ENCODE measurements at regions not wholly inside any gene's neighbourhood (a gene's known extent, or its start where the extent isn't known, plus 50 kb on each side); places are given as distances from the start of the nearest gene placed in this dataset.
"Not testable (repeated sequence)": the region's sequence is repeated elsewhere in the genome, so short reads cannot be mapped to it uniquely, and the experiment has no call there.

DNA sequence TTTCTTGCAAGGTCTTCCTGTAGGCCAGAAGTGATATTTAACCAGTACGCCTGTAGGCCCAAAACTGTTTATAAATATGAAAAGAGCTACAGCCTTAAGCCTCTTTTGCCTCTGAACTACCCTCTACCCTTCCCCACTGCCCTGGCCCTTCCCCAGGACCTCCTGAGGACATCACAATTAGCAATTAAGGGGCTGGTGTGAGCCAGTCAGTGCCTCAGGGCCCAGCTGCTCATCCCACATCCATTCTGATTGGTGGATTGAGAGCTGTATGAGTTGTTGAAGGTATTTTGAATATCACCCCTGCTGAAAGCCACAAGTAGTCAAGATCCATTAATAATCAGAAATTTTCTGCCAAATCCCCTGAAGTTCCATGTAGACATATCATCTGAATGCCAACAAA lies 126.3 kb upstream of the TACR1 start:
- no peak for DNase-seq

DNA sequence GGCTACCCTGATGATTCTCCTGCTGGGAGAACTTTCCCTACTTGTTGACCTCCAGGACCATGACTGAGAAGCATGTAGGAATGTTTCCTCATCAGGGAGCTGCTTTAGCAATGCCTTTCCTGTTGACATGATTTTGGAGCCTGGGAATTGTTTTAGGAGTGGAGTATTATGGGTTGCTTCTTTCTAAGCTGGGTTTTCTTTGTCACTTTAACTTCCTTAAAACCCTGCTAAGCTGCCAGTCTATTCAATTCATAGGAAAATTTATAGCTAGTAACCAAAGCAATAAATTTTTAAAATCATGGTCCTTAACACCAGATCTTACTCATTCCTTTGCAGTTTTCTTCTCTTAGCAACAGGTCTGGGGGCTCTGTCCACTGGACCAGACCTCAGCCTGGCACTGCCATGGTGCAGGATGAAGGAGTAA lies 125.6 kb upstream of the TACR1 start:
- no peak for DNase-seq

DNA sequence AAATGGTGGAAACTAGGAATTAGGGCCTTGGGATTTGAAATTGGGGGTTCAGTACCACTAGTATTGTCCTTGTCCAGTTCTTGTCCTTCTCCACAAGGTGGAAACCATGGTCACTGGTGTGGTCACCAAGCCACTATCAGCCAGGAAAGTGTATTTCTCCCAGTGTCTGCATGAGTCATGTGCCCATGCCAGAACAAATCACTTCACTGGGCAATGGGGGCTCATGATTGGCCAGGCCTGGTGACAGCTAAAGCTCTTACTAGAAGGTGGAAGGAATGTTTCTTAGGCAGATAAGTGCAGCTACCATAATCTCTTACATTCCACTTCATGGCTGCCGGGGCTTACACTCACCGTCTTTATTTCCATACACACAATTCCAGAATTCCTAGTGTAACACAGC lies 124.8 kb upstream of the TACR1 start:
- DNase-seq, result no peak

DNA sequence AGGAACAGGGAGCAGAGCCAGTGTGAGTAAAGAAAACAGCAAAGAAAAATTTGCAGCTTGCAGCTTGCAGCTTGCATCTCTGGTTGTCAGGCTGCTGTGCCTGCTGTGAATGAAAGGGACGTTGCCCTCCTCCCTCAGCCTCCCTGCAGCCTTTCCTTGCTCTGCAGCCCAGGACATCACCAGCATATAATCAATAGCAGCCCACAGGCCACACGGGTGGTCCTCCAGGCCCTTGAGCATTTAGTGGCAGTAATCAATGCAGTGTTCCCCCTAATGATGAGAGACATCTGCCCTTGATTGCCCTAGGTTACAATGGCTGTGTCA lies 122.2 kb upstream of the TACR1 start:
- no peak for DNase-seq

DNA sequence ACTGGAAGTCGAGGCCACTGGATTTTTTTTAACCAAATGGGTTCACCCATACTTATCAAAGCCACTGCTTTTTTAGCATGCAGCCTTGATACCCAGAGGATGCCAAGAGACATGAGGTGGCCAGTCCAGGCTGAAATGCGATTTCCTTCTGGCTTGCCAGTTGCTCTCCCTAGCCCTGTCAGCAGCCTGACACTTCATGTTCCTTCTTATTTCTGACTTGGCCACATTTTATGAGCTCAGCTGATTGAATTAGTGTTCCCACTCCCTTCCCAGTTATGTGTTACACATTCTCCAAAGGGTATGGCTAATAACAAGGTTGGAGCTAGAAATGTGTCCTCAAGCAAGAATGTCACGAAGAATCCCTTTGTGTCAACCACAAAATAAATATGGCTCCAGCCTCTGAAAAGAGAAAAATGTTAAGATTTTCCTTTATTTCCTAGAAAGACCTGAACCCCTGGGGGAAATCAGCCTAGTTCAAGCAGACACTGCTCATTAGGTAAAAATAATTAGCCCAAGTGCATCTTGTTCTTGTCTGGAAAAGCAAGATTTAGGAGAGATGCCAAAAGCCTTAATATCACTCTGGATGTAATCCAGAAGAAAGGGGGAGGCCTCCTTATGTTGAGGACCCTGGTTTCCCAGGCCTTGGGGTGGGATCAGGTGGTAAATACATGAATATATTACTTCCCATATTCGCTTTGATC lies 121.7 kb upstream of the TACR1 start:
- no peak for DNase-seq

DNA sequence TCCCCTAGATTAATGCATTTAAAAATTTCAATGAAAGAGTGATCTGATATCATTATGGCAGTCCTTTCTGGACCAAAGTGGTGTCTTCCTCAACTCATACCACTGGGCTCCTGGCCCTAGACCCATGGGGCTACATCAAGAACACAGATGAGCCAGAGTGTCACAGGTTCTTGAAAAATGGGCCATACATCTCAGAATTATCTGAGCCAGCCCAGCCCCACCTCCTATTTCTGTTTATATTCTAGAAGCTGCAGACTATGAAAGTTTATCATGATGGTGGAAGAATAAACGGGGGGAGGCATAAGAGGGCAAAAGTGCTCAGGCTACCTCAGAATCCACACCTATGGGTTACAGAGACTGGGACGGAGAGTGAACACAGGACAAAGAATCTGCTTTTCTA lies 120.6 kb upstream of the TACR1 start:
- DNase-seq, result no peak

DNA sequence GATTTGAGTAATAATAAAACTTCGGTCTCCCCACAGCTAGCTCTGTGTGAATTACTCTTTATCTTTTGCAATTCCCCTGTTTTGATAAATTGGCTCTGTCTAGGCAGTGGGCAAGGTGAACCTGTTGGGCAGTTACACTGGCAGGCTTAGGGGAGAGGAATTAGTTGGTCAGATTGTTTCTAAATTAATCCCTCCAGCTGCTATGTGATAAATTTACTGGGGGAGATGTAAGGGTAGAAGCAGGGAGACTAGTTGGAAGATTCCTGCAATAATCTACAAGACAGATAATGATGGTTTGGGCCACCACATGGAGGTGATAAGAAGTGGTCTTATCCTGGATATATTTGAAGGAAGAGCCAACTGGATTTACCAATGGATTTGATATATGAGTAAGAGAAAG lies 118.5 kb upstream of the TACR1 start:
- no peak for DNase-seq

DNA sequence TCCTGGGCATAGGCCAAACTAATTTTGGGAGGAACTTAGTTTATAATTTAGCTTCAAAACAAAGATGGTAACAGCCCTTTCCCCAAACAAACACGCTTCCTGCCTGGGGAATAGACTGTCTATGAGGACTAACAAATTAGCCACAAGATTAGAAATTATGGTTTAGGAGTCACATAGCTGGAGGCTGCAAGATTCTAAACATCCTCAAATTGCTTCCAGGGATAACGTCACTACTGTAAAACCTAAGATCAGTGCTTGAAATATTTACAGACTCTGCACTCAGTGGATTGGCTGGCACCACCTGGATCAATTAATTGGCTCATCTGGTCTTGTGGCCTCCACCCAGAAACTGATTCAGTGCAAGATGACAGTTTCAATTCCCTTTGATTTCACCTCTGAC lies 118.0 kb upstream of the TACR1 start:
- no peak for DNase-seq

DNA sequence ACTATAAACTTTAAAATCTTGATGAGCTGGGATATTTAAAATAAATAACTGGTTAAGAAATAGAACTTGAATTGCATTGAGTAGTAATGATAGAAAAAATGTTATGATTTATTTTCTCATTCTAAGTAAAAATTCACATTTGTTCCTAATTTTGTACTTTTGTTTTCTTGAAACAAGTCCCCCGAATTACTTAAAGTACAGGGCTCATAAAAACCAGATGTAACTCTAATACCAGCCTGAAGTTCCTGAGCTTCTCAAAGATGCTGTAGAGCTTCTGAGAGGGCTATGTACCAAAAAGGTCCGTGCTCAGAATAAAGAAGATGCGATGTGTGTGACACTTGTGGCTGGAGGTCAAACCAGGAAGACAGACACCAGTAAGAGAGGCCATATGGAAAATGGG lies 116.1 kb upstream of the TACR1 start:
- DNase-seq, result no peak

DNA sequence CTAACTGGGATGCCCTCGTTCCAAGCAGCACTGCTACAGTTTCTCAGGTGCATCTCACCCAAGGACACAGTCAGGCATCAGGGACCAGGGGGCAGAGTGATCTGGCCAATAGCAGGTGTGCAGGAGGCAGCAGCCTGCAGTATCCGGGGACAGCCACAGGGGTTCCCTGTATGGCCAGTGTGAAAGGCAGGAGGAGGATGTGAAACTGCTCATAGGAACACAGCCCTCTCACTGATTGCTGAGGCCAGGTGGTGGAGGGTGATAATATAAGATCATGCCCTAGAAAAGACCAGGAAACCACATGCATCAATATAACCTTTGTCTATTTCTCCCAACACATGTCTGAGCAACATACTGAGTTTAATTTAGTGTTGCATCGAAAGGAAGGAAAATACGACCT lies 112.7 kb upstream of the TACR1 start:
- no peak for DNase-seq

DNA sequence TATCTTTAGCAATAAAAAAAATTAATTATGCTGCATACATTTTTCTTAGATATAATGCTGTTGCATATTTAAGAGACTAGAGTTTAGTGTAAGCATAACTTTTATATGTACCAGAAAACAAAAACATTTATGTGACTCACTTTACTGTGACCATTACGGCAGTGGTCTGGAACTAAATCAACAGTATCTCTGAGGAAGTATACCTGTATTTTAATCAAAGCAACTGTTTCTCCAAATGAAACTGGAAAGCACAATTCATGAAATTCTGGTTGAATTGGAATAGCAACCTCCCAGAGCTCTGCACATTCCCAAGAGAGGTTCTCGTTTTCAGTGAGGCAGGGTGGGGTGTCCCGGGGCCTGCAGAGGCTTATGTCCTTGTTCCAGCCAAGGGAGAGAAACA lies 112.2 kb upstream of the TACR1 start:
- DNase-seq, result no peak

DNA sequence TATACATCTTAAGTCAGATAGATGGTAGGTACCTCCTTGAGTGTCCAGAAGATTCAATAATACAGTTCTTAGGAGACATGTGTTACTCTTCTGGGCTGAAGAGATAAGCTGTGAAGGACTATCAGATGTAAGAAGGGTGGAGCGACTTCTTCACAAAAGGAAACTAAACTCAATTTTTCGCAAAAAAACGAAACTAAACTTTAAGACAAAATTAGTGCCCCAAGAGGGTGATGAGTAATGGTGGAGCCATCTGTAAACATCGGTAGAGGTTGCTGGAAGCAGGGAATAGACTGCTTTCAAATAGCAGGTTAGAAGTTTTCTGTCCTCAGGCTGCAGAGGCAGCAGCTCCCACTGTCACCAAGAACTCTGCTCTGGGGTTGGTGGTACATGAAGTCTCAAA lies 111.6 kb upstream of the TACR1 start:
- no peak for DNase-seq

DNA sequence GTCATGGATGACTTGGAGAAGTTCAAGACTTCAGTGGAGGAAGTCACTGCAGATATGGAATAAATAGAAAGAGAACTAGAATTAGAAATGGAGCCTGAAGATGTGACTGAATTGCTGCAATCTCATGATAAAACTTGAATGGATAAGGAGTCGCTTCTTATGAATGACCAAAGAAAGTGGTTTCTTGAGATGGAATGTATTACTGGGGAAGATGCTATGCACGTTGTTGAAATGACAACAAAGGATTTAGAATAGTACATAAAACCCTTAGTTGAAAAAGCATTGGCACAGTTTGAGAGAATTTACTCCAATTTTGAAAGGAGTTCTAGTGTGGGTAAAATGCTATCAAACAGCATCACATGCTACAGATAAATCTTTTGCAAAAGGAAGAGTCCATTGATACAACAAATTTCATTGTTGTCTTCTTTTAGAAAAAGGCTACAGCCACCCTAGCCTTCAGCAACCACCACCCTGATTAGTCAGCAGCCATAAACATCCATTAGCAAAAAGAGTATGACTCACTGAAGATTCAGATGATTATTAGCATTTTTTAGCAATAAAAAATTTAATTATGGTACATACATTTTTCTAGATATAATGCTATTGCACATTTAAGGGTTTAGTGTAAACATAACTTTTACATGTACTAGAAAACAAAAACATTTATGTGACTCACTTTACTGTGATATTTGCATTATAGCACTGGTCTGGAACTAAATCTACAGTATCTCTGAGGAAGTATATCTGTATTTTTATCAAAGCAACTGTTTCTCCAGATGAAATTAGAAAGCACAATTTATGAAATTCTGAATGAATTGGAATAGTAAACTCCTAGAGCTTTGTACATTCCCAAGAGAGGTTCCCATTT lies 110.5 kb upstream of the TACR1 start:
- no peak for DNase-seq

DNA sequence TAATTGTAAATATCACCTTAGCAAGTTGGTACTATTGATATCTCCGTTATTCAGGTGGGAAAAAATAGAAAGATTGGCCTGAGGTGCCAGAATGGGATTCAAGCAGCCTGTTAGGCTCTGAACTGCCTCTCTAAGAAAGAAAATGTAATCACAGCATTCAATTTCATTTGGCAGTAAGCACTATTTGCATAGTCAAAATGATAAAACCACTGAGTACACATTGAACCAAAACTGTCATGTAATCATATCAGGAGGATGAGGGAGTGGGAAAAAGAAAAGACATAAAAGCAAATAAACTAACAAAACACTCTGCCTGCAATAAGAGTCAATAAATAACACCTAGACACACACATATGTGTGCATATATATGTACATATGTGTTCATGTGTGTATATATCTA lies 103.9 kb upstream of the TACR1 start:
- no peak for DNase-seq

DNA sequence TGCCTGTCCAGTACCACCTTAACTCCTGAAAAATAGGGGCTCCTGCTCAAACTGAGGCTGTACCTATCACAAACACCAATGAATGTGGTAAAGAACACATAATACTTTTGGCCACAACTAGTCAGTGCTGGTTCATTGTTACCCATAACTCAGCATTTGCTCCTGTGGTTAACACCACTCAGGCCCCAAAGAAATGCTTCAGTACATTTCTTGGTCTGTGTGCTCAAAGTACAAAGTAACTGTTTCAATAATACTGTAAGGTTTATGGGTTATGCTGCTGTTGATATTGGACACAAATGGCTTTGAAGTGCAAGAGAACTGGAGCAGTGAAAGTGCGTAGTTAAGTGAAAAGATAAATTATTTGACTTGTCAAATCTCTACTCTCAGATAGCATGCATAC lies 95.0 kb upstream of the TACR1 start:
- no peak for DNase-seq

DNA sequence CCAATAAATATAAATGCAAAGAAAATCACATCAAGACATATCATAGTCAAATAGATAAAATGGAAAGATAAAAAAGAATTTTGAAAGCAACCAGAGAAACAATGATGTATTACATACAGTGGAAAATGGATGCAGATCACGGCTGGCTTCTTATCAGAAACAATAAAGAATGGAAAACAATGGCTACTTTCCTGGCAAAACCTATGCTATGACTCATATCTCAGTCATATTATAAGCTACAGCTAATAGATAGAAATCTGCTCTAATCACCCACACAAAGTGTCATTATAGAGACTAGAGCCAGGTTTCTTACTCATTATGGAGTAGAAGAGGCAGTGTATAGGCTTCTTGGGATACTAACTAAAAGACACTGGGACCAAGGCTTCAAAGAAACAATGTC lies 93.5 kb upstream of the TACR1 start:
- DNase-seq, result peak; percentile 6

DNA sequence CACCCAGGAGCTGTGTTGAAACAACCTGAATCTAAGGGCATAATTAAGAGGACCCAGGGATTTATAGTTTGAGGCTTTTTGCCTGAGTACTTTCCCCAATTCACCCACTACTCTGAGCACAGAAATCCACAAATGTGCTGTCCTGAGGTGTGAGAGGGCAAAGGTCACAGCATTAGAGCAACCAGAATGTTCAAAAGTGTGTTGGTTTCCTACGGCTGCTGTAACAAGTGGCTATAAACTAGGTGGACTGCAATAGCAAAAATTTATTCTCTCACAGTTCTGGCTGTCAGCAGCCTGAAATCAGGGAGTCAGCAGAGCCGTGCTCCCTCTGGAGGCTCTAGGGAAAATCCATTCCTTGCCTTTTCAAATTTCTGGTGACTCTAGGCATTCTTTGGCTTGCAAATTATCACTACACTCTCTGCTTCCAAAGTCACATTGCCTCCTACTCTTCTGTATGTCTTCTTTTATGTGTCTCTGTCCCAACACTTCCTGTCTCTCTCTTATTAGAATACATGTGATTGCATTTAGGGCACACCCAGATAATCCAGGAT lies 91.4 kb upstream of the TACR1 start:
- no peak for DNase-seq

DNA sequence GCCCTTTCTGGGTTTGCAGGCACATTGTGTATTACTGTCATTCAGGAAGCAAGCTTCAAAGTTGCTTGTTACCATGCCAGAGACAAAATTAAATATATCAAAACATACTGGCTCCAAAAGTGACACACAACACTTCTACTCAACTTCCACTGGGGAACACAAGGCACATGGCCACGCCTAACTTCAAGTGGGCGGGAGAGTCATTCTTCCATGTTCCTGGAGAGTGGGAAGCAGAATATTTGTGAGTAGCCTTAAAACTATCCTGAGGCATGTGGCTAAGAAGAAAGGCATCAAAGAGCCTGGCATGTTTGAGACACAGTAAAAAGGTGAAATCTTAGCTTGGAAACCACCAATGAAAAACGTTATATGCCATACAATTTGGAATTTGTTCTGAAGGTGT lies 90.5 kb upstream of the TACR1 start:
- DNase-seq, result no peak

DNA sequence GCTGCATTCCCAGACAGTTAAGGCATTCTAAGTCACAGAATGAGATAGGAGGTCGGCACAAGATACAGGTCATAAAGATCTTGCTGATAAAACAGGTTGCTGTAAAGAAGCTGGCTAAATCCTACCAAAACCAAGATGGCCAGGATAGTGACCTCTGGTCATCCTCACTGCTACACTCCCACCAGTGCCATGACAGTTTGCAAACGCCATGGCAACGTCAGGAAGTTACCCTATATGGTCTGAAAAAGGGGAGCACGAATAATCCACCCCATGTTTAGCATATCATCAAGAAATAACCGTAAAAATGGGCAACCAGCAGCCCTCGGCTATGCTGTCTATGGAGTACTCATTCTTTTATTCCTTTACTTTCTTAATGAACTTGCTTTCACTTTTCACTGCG lies 89.9 kb upstream of the TACR1 start:
- not testable (repeated sequence) for DNase-seq

DNA sequence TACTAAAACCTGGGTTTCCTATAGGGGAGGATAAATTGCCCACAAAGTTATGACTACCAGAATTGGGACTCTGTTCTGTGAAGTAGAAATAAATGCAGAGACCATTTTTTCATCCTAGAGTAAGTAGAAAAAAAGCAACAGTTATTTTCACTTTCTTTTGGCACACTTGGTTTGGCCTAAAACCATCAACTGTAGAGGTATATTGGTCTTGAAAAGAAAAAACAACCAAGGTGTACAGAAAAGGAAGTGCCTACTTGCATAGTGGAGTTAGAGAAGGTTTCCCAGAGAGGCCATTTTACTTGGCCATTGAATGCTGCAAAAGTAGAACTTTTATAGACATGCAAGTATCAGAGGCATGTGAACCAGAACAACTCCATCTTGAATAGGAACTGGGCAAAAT lies 89.4 kb upstream of the TACR1 start:
- DNase-seq, result no peak

DNA sequence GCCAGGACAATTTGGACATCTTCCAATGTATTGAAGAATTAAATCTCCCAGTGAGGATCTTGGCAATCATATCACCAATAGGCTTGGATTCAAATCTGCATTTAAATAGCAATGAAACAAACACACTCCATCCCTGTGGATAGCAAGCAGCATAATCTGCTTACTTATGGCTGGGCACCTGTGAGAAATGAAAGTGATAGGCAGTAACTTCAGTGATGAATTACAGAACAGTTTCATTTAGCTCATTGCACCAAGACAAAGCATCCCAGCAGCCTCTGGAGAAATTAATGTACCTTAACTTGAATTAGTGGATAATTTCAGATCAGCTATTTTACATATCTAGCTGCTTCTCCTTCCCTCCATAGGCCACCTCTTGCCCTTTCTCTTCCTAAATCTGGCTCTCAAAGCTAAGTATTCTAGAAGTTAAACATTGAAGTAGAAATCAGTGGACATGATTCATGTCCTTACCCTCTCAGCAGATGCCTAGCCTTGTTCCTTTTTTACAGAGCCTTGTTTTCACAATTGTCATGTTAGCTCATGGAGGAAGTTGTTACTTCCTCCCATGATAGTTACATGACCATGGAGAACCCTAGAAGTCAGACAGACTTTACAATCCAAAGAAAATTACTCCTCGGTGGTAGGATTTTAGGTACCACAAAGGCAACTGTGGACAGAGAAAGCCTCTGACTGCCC lies 88.5 kb upstream of the TACR1 start:
- DNase-seq, result no peak

DNA sequence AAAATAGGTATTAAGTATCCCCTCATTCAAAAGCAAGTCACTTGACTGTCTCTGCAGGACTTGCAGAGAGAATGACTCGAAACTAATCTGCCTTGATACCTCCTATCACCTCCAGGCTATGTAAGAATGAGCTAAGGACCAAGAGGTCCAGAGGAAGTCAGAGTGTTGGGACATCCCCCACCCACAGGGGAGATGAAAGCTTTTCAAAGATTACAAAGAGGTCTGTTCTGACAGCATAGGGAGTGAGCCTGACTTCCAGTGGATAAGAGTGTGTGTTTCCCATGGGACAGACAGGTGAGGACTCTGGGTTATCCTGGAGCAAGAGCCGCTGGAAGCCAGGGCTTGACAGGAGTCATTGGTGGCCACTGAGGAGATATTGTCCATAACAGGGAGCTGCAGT lies 85.0 kb upstream of the TACR1 start:
- no peak for DNase-seq

DNA sequence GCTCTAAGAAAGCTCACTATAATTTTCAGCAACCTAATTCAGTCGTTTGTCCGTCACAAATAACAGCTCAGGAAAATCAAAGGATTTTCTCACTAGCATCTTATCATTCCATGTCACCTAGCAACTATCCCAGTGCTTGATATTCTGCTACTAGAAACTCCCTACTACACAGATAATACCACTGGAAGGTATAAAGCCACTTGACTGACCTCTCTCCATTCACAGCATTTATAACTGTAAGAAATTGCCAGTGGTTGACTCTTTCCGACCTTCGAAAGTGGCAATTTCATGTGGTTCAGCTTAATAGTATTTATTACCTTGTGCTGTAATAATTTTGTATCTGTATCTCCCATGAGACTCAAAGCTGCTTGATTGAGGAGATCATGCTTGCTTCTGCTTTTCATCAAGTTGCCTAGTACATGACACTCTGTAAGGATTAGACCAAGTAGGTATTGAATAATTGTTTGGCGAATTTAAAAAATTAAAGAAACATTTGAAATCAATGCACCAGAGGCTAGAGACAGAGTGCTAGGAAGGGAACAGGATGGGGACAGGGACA lies 79.6 kb upstream of the TACR1 start:
- no peak for DNase-seq
